GM12891 (cell line): ENCODE measurements at regions not wholly inside any gene's neighbourhood (a gene's known extent, or its start where the extent isn't known, plus 50 kb on each side); places are given as distances from the start of the nearest gene placed in this dataset.
A peak's percentile ranks its signal among the peaks of the same experiment; 100 is the strongest.

Source experiments
- DNase-seq: peaks from one replicate; pipeline ENCODE4 v3.0.0; 2011; ENCODE audit warnings: low spot score; ENCODE audit not compliant: insufficient read length
- FAIRE-seq: peaks from 2 replicates; lab custom pipeline; 2011; peaks lifted over from hg19 to GRCh38; lab: Jason Lieb, UNC
- PAX5 ChIP-seq: IDR thresholded peaks from 2 replicates; pipeline ENCODE4 v1.6.1; 2011; ENCODE audit warnings: low read length, moderate library complexity, mild to moderate bottlenecking; ENCODE audit not compliant: insufficient read depth, severe bottlenecking
- POLR2A ChIP-seq: IDR thresholded peaks from 2 replicates; pipeline ENCODE4 v1.6.1; 2011; ENCODE audit warnings: low read depth, low read length, control low read depth
- POLR2AphosphoS5 ChIP-seq: IDR thresholded peaks from 2 replicates; pipeline ENCODE4 v1.6.1; 2011; ENCODE audit warnings: low read depth, low read length, control low read depth
- POU2F2 ChIP-seq: IDR thresholded peaks from 2 replicates; pipeline ENCODE4 v1.6.1; 2011; ENCODE audit warnings: low read depth, mild to moderate bottlenecking, control low read depth, low read length, moderate library complexity
- SPI1 ChIP-seq: IDR thresholded peaks from 2 replicates; pipeline ENCODE4 v1.6.1; 2011; ENCODE audit warnings: low read depth, low read length, control low read depth
- TAF1 ChIP-seq: IDR thresholded peaks from 2 replicates; pipeline ENCODE4 v1.6.1; 2011; ENCODE audit warnings: low read depth, low read length, control low read depth

- DNase-seq: no peak
- no peak for FAIRE-seq
- TF ChIP-seq PAX5 (no peak), POU2F2 (no peak), POLR2AphosphoS5 (no peak), TAF1 (no peak), SPI1 (no peak), POLR2A (no peak)
These were observed 168.6 kb upstream of the CSF3R start for GRCh38 chr1:36651176-36651910.

DNA sequence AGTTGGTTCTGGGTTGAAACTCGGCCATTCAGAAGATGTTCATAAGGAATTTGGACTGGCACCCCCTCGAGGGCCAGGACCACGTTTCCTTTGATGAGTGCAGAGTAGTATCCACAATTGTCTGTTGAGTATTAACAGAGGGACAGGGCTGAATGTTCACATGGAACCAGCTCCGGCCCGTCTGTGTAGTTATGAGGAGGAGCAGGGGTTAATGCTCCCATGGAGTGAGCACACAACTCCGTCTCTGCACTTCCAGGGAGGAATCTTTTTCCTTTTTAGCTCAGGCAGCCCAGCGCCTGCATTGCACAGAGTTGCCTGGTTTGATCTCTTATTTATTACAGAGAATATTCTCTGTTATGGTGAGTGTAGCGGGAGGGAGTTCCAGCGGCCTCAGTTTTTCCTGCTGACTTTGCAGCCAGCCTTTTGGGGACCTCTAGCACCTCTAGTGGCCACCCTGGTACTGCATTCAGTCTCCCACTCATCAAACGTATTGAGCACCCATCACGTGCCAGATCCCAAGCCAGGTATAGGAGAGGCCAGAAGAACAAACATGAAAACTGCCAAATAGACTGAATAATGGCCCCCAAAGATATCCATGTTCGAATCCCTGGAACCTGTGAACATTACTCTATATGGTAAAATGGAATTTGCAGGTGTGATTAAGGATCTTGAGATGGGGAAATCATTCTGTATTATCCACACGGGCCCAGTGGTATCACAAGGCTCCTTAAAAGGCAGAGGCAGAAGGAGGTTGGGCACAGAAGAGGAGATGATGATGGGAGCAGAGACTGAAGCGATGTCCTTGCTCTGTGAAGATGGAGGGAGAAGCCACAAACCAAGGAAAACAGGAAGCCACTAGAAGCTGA is 167.7 kb upstream of the CSF3R start:
- peak; percentile 79 for FAIRE-seq
- peak; percentile 49 for DNase-seq
- TF ChIP-seq SPI1: no peak

GRCh38 chr1:36645867-36646266 is 163.2 kb upstream of the CSF3R start:
- DNase-seq: no peak
- no peak for TF ChIP-seq POLR2AphosphoS5
- TF ChIP-seq SPI1: no peak
- no peak for TF ChIP-seq PAX5
- no peak for TF ChIP-seq POU2F2
- no peak for FAIRE-seq

DNA sequence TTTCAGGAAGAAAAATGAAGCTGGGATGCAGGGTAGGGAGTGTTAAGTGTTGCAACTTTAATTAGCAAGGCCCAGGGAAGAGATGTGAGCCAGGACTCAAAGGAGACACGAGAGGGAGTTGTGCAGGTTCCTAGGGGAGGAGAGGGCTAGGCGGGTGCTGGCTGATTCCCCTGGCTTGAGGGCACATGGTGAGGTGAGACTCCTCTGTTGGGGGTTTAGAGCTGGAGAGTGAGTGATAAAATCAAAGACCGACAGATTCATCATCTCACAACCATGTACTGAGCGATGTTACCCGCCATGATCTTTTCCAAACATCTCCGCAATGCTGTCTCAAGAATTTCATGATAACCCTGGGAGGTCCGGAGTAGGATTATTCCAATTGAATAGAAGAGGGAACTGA is 161.8 kb upstream of the CSF3R start:
- FAIRE-seq (no peak), DNase-seq (no peak)
- TF ChIP-seq PAX5: no peak
- TF ChIP-seq SPI1: no peak
- no peak for TF ChIP-seq POLR2A
- no peak for TF ChIP-seq POLR2AphosphoS5
- TF ChIP-seq TAF1: no peak
- no peak for TF ChIP-seq POU2F2

- FAIRE-seq (no peak), DNase-seq (no peak)
- TF ChIP-seq TAF1 (no peak), POU2F2 (no peak), SPI1 (no peak), POLR2AphosphoS5 (no peak), PAX5 (no peak), POLR2A (no peak)
These were observed 160.9 kb upstream of the CSF3R start for GRCh38 chr1:36643371-36644270.

DNA sequence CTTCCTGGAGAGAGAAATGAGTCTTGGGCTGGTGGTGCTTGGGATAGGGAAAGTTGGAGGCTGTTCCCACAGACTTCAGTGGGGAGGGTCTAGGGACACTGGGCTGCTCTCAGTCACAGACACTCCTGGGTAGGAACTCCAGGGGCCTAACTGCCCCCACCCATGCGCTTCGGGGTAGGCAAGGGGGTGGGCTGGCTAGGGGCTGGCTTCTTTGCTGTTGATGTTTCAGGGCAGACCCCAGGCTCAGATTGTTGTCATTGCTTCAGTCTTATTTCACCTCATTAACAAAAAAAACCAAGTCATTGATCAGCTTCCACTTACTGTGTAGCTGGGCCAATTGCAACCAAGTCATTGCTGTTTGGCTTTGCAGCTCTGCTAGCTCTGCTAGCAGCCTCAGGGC is 160.1 kb upstream of the CSF3R start:
- FAIRE-seq (no peak), DNase-seq (no peak)
- TF ChIP-seq TAF1 (no peak), POLR2AphosphoS5 (no peak), POLR2A (no peak), PAX5 (no peak), SPI1 (no peak)

GRCh38 chr1:36641776-36642175 is 159.1 kb upstream of the CSF3R start:
- FAIRE-seq (no peak), DNase-seq (no peak)
- no peak for TF ChIP-seq SPI1
- TF ChIP-seq POLR2A: no peak
- no peak for TF ChIP-seq TAF1
- TF ChIP-seq PAX5: no peak
- TF ChIP-seq POU2F2: no peak
- TF ChIP-seq POLR2AphosphoS5: no peak

DNA sequence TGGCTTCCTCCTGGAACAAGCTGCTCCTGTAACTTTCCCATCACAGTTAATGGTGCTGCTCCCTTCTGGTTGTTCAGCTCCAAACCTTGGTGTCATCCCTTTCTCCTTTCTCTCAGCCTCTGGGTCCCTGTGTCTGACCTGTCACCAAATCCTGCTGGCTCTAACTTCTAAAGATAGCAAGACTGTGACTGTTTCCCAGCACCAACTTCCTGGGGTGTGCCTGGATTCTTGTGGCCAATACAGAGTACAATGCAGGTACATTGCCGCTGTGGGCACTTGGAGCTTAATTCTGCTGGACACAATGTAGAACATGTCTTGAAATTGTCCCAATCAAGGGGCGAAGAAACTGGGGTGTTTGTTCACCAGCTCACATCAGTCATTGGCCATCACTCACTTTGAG is 156.7 kb upstream of the CSF3R start:
- FAIRE-seq (no peak), DNase-seq (no peak)
- TF ChIP-seq SPI1 (no peak), POLR2AphosphoS5 (no peak)

DNA sequence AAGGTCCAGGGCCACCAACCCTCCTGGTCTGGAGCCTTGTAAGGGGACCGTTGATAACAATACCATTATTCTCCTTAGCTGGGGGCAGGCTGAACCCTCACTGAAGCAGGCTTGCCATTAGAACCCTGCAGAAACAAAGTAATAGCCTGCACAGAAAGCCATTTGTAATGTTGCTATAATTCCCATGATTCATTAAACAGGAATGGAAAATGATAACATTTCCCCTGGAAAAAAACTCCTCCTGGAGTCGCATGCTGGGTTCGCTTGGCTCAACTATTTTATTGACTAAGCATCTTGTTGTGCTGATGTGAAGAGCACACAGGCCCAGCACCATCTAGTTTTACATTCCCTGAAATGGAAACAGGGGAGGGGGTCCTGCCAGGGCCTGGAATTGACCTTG is 155.6 kb upstream of the CSF3R start:
- TF ChIP-seq PAX5 (no peak), POLR2AphosphoS5 (no peak), POU2F2 (no peak), SPI1 (no peak), POLR2A (no peak), TAF1 (no peak)
- FAIRE-seq: no peak
- DNase-seq: no peak
